PC-9 (cell line): ENCODE measurements at regions not wholly inside any gene's neighbourhood (a gene's known extent, or its start where the extent isn't known, plus 50 kb on each side); places are given as distances from the start of the nearest gene placed in this dataset.

Experiments
- BruUV-seq: library from RNA; stranded (reverse); fragments of 400-500 nt; replicated peaks from 2 replicates; lab custom pipeline; 2021; lab: Mats Ljungman, UMichigan
- CTCF ChIA-PET: fragments of 300-600 bp; sonication (Branson Sonifier 250); formaldehyde crosslinking; loops from one replicate; lab custom pipeline; 2022; ENCODE audit warnings: antibody characterized with exemption; lab: Charles Lee
- POLR2A ChIA-PET: fragments of 300-600 bp; sonication (Branson Sonifier 250); formaldehyde crosslinking; loops from one replicate; lab custom pipeline; 2022; ENCODE audit warnings: antibody characterized with exemption; ENCODE audit not compliant: unreplicated experiment; lab: Charles Lee
- DNase-seq, 2 experiments: peaks; one replicate each; pipeline versions ENCODE4 v3.0.0 to v3.0.0-alpha.2; 2015 to 2022; ENCODE audit warnings: mixed read lengths in 1 of 2
- H2AFZ ChIP-seq: fragments of 200-600 bp; sonication (generic); 2 replicates; pipeline ENCODE4 v1.8.1; 2017; ENCODE audit warnings: antibody characterized with exemption
- H3F3A ChIP-seq: fragments of 200-600 bp; sonication (generic); 2 replicates; pipeline ENCODE4 v1.8.1; 2017; ENCODE audit warnings: antibody characterized with exemption, mild to moderate bottlenecking, low read depth; ENCODE audit not compliant: insufficient read depth
- H3K27ac ChIP-seq: fragments of 200-600 bp; sonication (generic); 2 replicates; pipeline ENCODE4 v1.6.1; 2016; ENCODE audit warnings: mixed run types
- H3K27me3 ChIP-seq: fragments of 200-600 bp; sonication (generic); 2 replicates; pipeline ENCODE4 v1.6.1; 2016; ENCODE audit warnings: low read depth, mixed run types; ENCODE audit not compliant: insufficient read depth
- H3K36me3 ChIP-seq: fragments of 200-600 bp; sonication (generic); 2 replicates; pipeline ENCODE4 v1.6.1; 2016; ENCODE audit warnings: low read depth, mixed run types
- H3K4me1 ChIP-seq: fragments of 200-600 bp; sonication (generic); replicated peaks from 2 replicates; pipeline ENCODE4 v1.6.1; 2016; ENCODE audit warnings: mixed run types; ENCODE audit not compliant: insufficient read depth
- H3K4me2 ChIP-seq: fragments of 200-600 bp; sonication (generic); 2 replicates; pipeline ENCODE4 v1.6.1; 2017; ENCODE audit warnings: mixed run types
- H3K4me3 ChIP-seq: fragments of 200-600 bp; sonication (generic); 2 replicates; pipeline ENCODE4 v1.6.1; 2016; ENCODE audit warnings: mixed run types
- H3K79me2 ChIP-seq: fragments of 200-600 bp; sonication (generic); 2 replicates; pipeline ENCODE4 v1.6.1; 2017; ENCODE audit warnings: low read depth, mixed run types
- H3K9me2 ChIP-seq: fragments of 200-600 bp; sonication (generic); 2 replicates; pipeline ENCODE4 v1.8.1; 2017; ENCODE audit warnings: mild to moderate bottlenecking; ENCODE audit not compliant: insufficient read depth
- H3K9me3 ChIP-seq: fragments of 200-600 bp; sonication (generic); 2 replicates; pipeline ENCODE4 v1.8.1; 2016; ENCODE audit warnings: low read depth; ENCODE audit not compliant: insufficient read depth
- H4K20me1 ChIP-seq: fragments of 200-600 bp; sonication (generic); 2 replicates; pipeline ENCODE4 v1.8.1; 2017; ENCODE audit not compliant: insufficient read depth
- CTCF ChIP-seq: fragments of 200-600 bp; sonication (generic); conservative IDR thresholded peaks from 2 replicates; pipeline ENCODE4 v1.6.1; 2017; ENCODE audit warnings: mixed run types, antibody characterized with exemption, mild to moderate bottlenecking, moderate library complexity
- EZH2 ChIP-seq: fragments of 200-600 bp; sonication (generic); IDR thresholded peaks from 2 replicates; pipeline ENCODE4 v1.8.0; 2017; ENCODE audit warnings: antibody characterized with exemption, low read depth
- intact Hi-C: fragments of 100-400 bp; cut with micrococcal nuclease; formaldehyde crosslinking; loops from one replicate; pipeline ENCODE4 v1.10.0; 2022; ENCODE audit not compliant: unreplicated experiment

- Histone ChIP-seq H3K4me1 (no peaks in the 10 kb centered on the region), H3K4me2 (no peak overlapping the region), H3K27ac (no peak overlapping the region), H3K9me3 (no peaks in the 10 kb centered on the region), H3K9me2 (no peaks in the 10 kb centered on the region), H3F3A (no peaks in the 10 kb centered on the region), H3K36me3 (no peaks in the 10 kb centered on the region), H3K4me3 (no peak overlapping the region), H2AFZ (no peak overlapping the region), H4K20me1 (no peaks in the 10 kb centered on the region), H3K27me3 (no peaks in the 10 kb centered on the region), H3K79me2 (no peaks in the 10 kb centered on the region)
- intact Hi-C loops, result no loop called here
- no peak for DNase-seq
- CTCF ChIA-PET, result no interaction called here
- TF ChIP-seq EZH2 (no peak), CTCF (no peak)
- POLR2A ChIA-PET, result no interaction called here
- no TSS peak for BruUV-seq
These were observed 90.9 kb upstream of the MDM1 start for GRCh38 chr12:68422956-68423574.

- Histone ChIP-seq H3K4me1 (no peaks in the 10 kb centered on the region), H4K20me1 (no peaks in the 10 kb centered on the region), H3K4me2 (no peak overlapping the region), H3K27me3 (no peaks in the 10 kb centered on the region), H3K9me3 (no peaks in the 10 kb centered on the region), H2AFZ (no peak overlapping the region), H3K27ac (no peak overlapping the region), H3K36me3 (no peaks in the 10 kb centered on the region), H3F3A (no peaks in the 10 kb centered on the region), H3K79me2 (no peaks in the 10 kb centered on the region), H3K9me2 (no peaks in the 10 kb centered on the region), H3K4me3 (no peak overlapping the region)
- no TSS peak for BruUV-seq
- no peak for TF ChIP-seq CTCF
- no peak for TF ChIP-seq EZH2
- no peak for DNase-seq
- ChIA-PET CTCF (no interaction called here), POLR2A (interaction anchor here (0.6 kb wide), 1 partner anchor 49 kb away, joined by 4 read pairs; no protein-coding TSS in a partner anchor)
- intact Hi-C loops, result no loop called here
These were observed 93.8 kb upstream of the MDM1 start for GRCh38 chr12:68425998-68426397.

DNA sequence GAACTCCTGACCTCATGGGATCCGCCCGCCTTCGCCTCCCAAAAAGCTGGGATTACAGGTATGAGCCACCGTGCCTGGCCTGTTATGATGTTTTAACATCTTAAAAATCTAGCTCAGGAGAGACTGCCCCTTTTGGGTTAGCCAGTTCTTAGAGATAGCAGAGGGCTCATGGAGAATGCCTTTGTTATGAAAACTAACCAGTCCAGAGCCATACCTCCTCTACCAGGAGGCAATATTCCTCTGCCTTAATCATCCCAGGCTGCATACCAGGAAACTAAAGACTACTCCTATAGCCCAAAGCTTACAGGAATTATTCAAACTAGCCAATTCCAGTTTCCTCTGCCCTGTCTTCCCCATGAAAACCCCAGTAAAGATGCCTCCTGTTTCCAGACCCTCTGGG is 96.0 kb upstream of the MDM1 start:
- POLR2A ChIA-PET, result no interaction called here

More for the DNA sequence above, 96.0 kb upstream of the MDM1 start:
- DNase-seq, result no peak
- Histone ChIP-seq H3K4me1 (no peaks in the 10 kb centered on the region), H3K9me2 (no peaks in the 10 kb centered on the region), H3K9me3 (no peaks in the 10 kb centered on the region), H3K4me2 (no peak overlapping the region), H3K36me3 (no peaks in the 10 kb centered on the region), H4K20me1 (no peaks in the 10 kb centered on the region), H3K27me3 (no peaks in the 10 kb centered on the region), H3K27ac (no peak overlapping the region), H3K4me3 (no peak overlapping the region), H3K79me2 (no peaks in the 10 kb centered on the region), H3F3A (no peaks in the 10 kb centered on the region), H2AFZ (no peak overlapping the region)
- TF ChIP-seq CTCF, result no peak
- TF ChIP-seq EZH2, result no peak
- intact Hi-C loops, result no loop called here
- no TSS peak for BruUV-seq
- CTCF ChIA-PET, result no interaction called here
